ENCODE measurements at regions not wholly inside any gene's neighbourhood (a gene's known extent, or its start where the extent isn't known, plus 50 kb on each side); places are given as distances from the start of the nearest gene placed in this dataset.

DNA sequence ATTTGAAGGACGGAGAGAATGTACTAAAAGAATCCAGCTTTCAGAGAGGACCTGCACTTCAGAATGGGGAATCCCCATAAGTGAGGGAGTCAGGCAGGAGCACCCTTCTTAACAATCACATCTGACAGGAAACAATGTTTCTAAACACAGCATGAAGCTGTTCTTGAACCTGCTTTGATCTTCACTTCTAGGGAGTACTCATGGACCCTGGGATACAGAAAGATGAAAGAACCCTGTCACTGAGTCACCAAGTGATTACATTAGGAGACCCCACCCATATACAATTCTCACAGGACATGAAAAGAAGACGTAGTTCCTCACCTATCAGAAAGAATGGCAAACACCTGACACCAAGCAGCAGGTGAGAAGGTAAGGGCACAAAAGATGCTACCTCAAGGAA is 296.9 kb upstream of the ZC3H12C start:
- no peak for DNase-seq

DNA sequence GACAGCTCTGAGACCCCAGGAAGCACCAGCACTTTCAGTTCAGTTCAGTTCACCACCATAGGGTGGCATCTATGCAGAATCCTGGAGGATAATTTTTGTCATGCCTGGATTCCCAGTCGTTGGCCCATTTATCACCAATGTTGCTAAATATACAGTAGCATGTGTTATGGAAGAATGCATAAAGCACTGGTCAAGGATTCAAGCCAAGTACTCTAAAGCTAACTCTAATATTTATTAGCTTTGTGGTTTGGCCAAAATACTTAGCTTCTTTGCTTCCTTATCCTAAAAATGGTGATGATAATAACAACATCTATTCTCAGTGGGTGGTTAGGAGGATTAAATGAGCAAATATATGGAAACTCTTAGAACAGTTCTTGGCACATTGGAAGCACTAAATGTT is 294.7 kb upstream of the ZC3H12C start:
- DNase-seq, result no peak

DNA sequence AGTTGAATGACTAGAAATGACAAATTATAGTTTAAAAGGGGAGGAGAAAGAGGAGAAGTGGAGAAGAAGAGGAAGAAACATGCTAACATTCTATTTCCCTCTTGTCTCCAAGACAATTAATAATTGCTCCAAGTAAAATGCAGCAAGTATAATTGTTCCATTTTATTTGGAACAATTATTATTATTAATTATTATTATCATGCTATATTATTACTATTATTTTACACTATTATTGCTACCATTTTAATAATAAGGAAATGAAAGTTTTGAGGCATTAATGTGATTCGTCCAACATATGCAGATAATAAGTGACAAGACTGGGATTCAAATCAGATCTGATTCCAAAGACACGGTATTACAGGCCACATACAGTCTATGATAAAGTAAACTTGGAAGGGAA is 293.6 kb upstream of the ZC3H12C start:
- no peak for DNase-seq

DNA sequence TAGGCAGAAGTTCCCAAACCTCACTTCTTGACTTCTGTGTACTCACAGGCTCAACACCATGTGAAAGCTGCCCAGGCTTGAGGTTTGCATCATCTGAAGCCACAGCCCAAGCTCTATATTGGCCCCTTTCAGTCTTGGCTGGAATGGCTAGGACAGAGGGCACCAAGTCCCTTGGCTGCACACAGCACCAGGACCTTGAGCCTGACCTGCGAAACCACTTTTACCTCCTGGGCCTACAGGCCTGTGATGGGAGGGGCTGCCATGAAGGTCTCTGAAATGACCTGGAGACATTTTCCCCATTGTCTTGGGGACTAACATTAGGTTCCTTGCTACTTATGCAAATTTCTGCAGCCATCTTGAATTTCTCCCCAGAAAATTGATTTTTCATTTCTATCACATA is 288.3 kb upstream of the ZC3H12C start:
- DNase-seq, result no peak

DNA sequence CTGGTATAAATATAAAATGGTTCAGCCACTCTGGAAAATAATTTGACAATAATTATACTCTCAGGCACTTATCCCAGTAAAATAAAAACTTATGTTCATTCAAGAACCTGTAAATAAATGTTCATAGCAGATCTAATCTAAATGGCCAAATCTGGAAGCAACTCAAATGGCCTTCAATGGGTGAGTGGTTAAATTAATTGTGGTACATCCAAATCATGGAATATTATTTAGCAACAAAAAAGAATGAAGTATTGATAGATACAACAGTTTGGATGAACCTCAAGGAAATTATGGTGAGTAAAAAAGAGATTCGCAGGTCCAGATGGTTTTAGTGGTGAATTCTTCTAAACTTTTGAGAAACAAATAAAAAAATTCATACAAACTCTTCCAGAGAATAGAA is 287.0 kb upstream of the ZC3H12C start:
- DNase-seq, result no peak

DNA sequence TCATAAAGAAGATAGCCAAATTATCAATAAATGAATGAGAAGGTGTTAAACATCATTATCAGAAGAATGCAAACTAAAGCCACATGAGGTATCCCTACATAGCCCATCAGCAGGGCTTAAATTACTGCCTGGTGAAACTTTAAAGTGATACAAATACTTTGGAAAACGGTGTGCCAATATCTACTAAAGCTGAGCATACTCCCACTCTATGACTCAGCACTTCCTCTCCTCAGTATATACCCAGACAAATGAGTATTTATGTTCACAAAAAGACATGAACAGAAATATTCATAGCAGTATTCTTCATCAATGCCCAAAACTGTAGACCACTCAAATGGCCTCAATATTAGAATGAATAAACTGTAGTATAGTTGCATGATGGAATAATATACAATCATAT is 284.6 kb upstream of the ZC3H12C start:
- DNase-seq, result no peak

DNA sequence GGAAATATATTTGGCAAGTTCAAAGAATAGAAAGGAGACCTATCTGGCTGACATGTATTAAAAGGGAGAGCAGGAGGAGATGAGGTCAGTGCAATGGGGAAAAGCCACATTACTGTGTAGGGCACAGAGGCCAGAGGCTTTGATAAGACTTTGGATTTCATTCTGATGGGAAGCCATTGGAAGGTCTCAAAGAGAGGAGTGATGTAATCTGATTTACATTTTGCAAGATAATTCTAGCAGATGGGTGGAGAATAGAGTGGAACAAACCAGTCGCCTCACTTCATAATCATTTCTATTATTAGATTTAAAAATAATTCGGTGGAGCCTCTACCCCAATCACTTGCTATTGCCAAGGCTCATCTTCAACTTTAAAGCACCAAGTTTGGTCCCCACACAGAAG is 278.4 kb upstream of the ZC3H12C start:
- DNase-seq, result no peak

DNA sequence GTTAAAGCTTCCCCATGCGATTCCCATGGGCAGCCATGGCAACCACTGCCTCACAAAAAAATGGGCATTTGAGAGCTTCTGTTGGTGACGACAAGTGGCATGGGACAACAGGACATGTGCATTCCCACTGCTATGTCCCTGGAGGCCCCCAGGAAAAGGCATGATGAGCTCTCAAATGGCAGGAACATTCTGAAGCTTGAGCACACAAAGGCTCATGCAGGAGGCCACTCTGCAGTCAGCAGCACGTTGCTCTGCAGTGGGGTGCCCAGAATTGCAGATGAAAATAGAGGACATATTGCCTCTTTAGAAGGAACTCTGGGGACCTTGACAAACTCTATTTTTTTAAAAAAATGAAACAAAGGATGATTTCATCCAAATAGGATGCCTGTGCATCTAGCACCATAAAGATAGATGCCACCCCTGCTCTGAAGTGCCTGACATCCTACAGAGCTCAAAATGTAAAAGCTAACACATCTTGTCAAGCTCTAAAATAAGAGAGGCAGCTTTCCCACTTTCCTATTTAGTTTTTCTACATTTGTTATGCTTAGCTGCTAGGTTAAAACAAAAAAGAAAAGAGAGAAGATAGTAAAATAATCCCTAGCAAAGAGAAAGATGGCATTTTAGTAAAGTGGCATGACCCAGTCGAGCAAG is 277.6 kb upstream of the ZC3H12C start:
- DNase-seq, result peak in 8 of 58 donors; percentile 1 to 40 (median 2)

DNA sequence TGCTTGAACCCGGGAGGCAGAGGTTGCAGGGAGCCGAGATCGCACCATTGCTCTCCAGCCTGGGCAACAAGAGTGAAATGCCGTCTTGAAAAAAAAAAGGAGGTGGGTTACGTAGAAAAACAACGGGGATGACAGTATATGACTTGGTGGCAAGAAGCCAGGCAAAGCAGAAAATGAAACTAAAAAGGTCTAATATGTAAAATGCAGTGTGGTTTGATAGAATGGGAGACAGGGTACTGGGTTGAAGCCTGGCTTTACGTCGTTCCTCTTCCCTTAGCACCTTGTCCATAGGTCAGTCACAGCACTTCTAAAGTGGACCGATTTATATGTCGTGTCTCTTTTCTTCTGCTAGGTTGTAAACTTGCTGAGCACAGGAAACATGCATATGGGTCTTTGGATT is 274.9 kb upstream of the ZC3H12C start:
- no peak for DNase-seq

DNA sequence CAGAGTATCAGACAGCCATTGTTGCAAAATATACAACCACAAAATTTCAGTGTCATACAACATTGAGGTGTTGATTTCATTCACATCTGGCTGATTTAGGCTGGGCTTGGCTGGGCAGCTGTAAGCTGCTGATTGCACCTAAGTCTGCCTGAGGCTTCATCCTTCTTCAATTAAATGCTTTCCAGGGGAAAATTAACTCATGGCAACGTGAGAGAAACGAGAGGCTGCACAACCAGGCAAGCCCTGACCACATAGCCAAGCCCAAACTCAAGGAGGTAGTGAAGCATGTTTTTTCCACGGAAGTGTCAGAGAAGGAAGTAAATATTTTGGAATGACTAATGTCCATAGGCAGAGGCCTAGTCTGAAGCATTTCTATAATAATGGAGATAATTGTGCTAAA is 273.8 kb upstream of the ZC3H12C start:
- no peak for DNase-seq

DNA sequence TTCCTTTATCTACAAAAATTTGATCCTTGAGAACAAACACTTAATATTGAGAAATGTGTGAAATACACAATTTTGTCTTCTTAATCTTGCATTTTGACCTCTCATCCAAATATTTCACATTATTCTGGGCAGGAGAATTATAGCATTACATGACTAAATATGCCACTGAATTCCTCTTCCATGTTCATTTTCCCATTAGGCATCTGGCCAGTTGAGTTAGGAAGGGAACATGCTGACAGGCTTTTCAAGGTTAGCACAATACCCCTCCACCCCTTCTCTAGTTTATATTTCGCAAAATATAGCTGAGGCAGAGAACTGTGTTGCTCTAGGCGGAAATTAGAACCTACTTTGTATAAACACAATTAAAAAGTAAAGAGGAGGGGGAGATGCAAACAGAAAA is 271.7 kb upstream of the ZC3H12C start:
- DNase-seq, result no peak

DNA sequence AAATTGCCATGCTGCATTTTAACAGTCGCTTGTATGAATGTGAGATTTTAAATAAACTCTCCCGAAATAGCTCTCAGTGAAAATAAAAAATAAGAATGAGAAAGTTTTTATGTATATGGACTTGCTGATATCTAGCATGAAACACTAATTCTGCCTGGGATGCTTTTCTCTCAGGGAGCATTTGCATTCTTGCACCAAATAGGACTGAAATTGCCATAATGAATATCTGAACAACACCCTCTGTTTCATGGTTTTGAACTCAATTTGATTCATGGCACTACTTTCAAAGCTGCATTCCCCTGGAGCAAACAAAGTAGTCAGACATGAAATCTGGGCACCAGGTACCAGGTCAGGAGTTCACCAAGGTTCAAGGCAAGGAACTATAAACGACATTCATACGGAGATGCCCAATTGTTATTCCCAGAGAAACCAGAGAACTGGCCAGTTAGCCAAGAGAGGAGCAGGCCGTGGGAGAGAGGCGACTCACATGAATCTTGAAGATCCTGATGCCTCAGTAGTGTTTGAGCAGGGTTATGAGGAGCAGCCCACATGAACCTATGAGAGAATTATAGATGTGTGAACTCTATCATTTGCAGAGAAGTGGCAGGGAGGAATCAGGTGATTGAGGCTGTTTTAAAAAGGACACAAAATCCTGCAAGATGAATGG is 270.6 kb upstream of the ZC3H12C start:
- no peak for DNase-seq

DNA sequence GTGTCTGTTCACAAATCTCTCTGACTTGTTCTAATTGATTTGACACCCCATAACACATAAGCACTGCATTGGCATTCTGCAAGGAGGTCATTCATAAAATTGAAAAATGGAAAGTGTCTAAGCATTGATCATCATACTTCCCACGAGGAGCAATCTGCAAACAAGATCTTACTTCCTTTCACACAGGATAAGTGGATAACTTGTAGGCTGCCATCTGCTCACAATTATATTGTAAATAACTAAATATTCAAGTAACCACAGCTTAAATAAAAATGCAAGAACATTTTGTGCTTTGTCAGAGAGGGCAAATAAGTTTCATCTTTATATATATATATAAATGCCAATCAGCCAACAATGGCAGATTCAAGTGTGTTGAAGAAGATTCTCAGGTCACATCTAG is 264.8 kb upstream of the ZC3H12C start:
- no peak for DNase-seq

DNA sequence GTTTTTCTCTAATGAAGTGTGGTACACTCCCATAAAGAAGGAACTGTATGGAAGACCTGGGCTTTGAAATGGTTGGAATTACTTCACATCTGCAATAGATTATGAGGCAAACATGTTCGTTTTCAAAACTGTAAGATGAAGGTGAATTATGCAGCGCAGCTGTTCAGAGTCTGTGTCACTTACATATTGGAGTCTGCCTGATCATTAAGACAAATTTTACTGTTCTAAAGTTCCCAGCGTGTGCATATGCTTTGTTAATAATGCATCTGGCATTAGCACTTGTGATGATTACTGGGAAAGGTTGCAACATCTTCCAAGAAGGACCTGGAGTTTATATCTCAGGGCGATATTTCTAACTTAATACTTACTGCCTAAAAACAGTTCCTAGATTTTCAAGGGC is 255.2 kb upstream of the ZC3H12C start:
- no peak for DNase-seq

DNA sequence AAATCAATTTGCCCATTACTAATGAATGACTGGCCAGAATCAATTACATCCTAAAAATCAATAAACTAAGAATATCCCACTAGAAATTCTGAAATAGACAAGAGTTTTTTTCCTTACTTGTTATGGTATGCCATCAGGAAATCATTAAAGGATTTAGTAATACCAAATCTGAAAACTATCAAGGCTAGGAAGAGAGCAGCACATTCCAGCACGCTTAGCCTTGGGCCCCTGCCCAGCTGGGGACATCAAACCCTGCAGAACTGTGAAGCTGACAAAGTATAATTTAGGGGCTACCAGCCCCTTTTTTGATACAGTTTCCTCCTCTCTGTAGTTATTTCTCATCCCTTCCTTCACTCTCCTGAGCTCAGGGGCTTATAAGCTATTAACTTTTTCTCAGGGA is 247.8 kb upstream of the ZC3H12C start:
- no peak for DNase-seq

DNA sequence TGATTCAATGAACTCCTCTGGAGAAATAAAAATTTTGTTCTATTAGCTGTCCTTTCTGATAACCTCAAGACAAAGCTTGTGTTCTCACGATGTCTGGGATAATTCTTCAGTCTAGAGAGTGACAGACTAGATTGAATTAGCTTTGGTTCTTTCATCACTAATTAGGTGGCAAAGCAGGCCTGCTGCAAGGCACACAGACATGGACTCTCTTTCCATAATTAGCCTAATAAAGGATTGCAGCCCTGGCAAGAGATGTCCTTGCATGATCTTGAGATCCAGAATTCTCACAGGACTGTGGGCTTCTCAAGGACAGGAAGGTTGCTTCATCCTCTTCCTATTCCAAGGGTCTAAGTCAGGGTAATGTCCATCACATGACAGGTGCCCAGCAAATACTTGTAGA is 245.6 kb upstream of the ZC3H12C start:
- no peak for DNase-seq

DNA sequence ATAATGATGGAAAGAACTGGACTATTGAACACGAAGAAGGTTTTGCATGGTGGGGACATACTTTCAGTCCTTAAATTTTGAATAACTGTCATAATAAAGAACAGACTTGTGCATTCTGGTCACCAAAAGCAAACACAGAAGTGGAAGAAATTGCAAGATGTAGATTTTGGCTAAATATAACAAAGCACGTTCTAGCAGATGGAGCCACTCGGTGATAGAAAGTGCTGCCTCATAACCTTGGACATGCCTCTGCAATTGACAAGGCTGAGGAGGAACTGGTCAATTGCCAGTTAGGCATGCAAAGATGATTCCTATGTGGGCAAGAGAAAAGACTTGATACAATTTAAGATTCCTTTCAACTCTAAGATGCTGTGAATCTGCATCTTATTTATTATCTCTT is 244.1 kb upstream of the ZC3H12C start:
- no peak for DNase-seq

DNA sequence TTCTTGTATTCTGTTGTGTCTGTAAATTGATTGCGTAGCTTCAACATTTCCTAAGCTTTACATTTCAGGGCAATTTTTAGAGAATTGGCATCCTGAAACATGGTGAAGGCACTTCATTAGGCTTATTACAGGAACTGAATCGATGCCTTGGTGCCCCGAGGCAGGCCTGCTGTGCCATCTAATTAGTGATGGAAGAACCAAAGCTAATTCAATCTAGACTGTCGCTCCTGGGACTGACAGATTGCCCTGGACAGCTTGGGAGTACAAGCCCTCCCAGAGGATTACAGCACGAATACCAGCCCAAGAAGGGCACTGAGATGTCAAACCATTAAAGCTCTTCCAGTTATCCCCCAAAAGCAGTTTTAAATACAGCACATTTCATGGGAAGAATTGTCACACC is 243.2 kb upstream of the ZC3H12C start:
- no peak for DNase-seq

DNA sequence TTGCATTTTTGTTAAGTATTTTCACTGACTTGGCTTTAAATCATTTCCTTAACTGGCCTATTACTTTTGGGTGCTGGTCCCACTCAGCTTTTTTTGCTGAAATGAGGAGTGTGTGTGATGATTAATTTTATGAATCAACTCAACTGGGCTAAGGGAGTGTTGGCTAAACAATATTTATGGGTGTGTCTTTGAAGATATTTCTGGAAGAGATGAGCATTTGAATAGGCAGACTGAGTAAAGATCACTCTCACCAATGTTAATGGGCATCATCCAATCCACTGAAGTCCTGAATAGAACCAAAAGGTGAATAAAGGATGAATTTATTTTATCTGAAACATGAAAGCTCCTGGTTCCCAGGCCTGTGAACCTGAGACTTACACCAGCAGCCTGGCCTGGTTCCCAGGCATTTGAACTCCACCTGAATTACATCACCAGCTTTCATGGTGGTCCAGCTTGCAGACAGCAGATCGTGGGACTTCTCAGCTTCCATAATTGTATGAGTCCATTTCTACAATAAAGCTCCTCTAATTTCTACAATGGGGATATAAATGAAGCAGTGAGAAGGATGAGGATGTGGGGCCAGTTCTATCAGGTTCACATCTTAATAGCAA is 241.3 kb upstream of the ZC3H12C start:
- DNase-seq, result no peak

DNA sequence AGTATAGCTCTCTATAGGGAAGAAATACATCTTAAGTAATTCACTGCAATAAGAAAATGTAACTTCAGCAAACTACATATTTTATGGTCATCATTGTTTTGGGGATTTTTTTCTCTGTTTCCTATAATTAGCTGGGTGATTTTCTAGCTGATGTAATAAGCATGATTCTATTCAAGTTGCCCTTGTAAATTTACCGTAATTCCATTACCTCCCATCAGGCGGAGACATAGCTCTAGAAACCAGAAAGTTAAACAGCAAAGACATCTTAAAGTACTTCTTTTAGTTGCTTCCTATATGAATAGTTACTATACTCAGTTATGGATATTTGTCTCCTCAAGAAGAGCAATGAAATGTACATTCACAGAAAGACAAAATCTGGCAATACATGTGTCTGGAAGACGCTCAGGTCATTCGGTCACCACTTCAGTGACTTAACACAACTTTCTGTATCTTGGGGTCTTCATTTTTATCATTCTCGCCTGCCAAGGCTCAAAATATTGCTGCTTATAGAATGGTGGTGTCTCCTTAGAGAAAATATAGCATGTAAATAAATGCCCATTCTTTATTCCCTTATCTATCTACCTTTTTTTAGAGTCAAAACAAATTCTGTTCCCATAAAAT is 239.9 kb upstream of the ZC3H12C start:
- no peak for DNase-seq

DNA sequence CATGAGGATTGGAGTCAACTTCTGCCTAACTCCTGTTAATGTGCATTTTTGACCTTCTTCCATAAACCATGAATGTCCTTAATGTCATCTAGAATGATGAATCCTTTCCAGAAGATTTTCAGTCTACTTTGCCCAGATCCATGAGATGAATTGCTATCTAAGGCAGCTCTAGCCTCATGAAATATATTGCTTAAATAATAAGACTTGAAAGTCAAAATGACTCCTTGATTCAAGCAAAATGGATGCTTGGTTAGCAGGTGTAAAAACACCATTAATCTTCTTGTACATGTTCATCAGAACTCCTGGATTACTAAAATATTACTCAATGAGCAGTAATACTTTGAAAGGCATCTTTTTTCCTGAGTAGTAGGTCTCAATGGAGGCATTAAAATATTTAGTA is 238.5 kb upstream of the ZC3H12C start:
- no peak for DNase-seq

DNA sequence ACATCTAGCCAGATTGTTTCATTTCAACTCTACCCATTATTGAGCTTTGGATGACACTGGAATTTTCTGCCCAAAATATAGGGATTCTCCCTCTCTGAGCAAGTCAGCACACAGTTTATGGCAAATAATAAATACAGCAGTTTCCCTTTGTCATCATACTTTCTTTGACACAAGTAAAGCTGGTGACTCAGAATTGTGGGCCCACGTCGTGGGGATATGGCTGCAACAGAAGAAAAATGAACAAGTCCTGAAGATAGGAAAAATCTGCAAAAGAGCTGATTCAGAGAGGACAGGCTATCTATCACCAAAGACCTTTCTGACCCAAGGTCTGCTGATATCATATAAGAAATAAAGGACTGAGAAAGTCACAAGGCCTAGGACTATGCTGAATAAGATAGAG is 236.3 kb upstream of the ZC3H12C start:
- no peak for DNase-seq

DNA sequence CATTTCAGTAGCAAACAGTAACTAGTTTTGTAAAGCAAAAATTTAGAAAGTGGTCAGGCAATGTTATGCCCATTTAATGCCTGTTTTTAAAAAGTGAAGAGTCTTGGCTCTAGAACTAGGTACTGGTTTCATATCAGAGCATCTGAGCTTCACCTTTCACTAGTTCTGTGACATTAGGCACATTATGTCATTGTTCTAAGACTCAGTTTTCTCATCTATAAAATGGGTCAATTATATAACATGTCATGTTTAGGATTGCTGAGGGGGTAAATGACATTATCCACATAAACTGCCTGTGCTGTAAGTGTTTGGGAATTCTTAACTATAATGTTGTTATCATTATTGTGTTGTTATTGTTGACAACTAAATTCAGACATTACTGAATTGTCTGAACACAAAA is 235.6 kb upstream of the ZC3H12C start:
- no peak for DNase-seq
